ENCODE measurements at regions not wholly inside any gene's neighbourhood (a gene's known extent, or its start where the extent isn't known, plus 50 kb on each side); places are given as distances from the start of the nearest gene placed in this dataset.
A peak's percentile ranks its signal among the peaks of the same experiment; 100 is the strongest.

DNA sequence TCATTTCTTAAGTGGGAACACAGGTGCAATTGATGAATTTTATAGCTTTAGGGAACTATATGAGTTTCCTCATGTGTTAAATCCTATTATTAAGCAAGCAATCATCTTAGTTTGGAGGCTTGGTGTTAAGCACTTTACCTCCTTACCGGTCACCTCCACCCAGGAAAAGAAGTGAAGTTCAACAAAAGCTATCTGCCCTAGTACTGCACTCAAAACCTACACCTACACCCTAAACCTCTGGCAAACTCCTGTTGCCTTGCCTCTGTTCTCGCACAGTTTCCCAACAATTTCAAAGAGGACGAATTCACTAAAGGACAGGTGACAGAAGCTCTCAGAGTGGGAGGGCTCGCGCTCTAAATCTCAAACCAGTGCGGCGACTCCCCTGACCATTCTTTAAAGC, 85.7 kb upstream of the TENT5D start:
- Histone ChIP-seq H3K23ac (ENCODE audit: low read length in 2 of 2) (no peak overlapping the region), H4K91ac (ENCODE audit: low read length) (no peak overlapping the region), H2BK15ac (ENCODE audit: low read depth, poor library complexity, severe bottlenecking) (no peak overlapping the region), H4K8ac (ENCODE audit: low read length) (no peak overlapping the region), H3K4me2 (ENCODE audit: low read length, poor library complexity, severe bottlenecking) (peak overlapping the region; percentile 81), H3K14ac (ENCODE audit: low read length in 2 of 2) (no peak overlapping the region), H2AFZ (ENCODE audit: low read depth, low read length) (no peak overlapping the region), H3K27ac (ENCODE audit: low read length, poor library complexity, severe bottlenecking) (no peak overlapping the region), H2BK120ac (ENCODE audit: low read depth, low read length) (no peak overlapping the region), H3K9me3 (ENCODE audit: control insufficient read depth, low read length) (no peaks in the 10 kb centered on the region), H3K27me3 (ENCODE audit: control insufficient read depth in 1 of 2, insufficient read depth in 1 of 2, low read length in 2 of 2) (peaks cover 0 to 3% of the 10 kb centered on the region in 2 experiments), H3K4ac (ENCODE audit: low read depth in 1 of 2, low read length in 2 of 2) (no peak overlapping the region), H2BK5ac (ENCODE audit: low read depth, low read length, poor library complexity, severe bottlenecking) (no peak overlapping the region), H2AK5ac (ENCODE audit: low read length, severe bottlenecking) (no peak overlapping the region), H3K79me1 (replicated peaks; ENCODE audit: low read length, poor library complexity, severe bottlenecking) (peaks cover 4% of the 10 kb centered on the region), H2BK12ac (ENCODE audit: low read length in 2 of 2) (no peak overlapping the region), H3K36me3 (ENCODE audit: control insufficient read depth in 1 of 2, insufficient read depth in 2 of 2, low read depth in 1 of 2, low read length in 2 of 2) (no peaks in the 10 kb centered on the region), H3K18ac (ENCODE audit: low read depth in 1 of 2, low read length in 2 of 2) (no peak overlapping the region), H3K9ac (ENCODE audit: low read length) (peak overlapping the region; percentile 73), H3K4me3 (ENCODE audit: insufficient read depth in 1 of 2, low read depth in 1 of 2, low read length in 2 of 2) (peak overlapping the region; percentile 64 to 79), H3K4me1 (ENCODE audit: control insufficient read depth, insufficient read depth, low read depth, low read length) (no peaks in the 10 kb centered on the region)
- WGBS: 3% methylated on average over 7 of the region's 7 CpGs
- DNase-seq: no peak

GRCh38 chrX:80335062-80335830, 85.0 kb upstream of the TENT5D start:
- Histone ChIP-seq H3K23ac (ENCODE audit: low read length in 2 of 2) (no peak overlapping the region), H3K79me1 (replicated peaks; ENCODE audit: low read length, poor library complexity, severe bottlenecking) (peaks cover 4% of the 10 kb centered on the region), H3K27ac (ENCODE audit: low read length, poor library complexity, severe bottlenecking) (no peak overlapping the region), H2BK15ac (ENCODE audit: low read depth, poor library complexity, severe bottlenecking) (no peak overlapping the region), H2AFZ (ENCODE audit: low read depth, low read length) (peak overlapping the region; percentile 77), H4K8ac (ENCODE audit: low read length) (peak overlapping the region; percentile 89), H3K4me3 (ENCODE audit: insufficient read depth in 1 of 2, low read depth in 1 of 2, low read length in 2 of 2) (peak overlapping the region; percentile 64 to 79), H2AK5ac (ENCODE audit: low read length, severe bottlenecking) (no peak overlapping the region), H3K4me1 (ENCODE audit: control insufficient read depth, insufficient read depth, low read depth, low read length) (no peaks in the 10 kb centered on the region), H3K18ac (ENCODE audit: low read depth in 1 of 2, low read length in 2 of 2) (peak overlapping the region; percentile 52 to 79), H3K4ac (ENCODE audit: low read depth in 1 of 2, low read length in 2 of 2) (peak overlapping the region in 1 of 2 experiments; percentile 28), H3K4me2 (ENCODE audit: low read length, poor library complexity, severe bottlenecking) (peak overlapping the region; percentile 81), H2BK120ac (ENCODE audit: low read depth, low read length) (no peak overlapping the region), H3K27me3 (ENCODE audit: control insufficient read depth in 1 of 2, insufficient read depth in 1 of 2, low read length in 2 of 2) (peaks cover 0 to 3% of the 10 kb centered on the region in 2 experiments), H4K91ac (ENCODE audit: low read length) (no peak overlapping the region), H2BK5ac (ENCODE audit: low read depth, low read length, poor library complexity, severe bottlenecking) (no peak overlapping the region), H3K36me3 (ENCODE audit: control insufficient read depth in 1 of 2, insufficient read depth in 2 of 2, low read depth in 1 of 2, low read length in 2 of 2) (no peaks in the 10 kb centered on the region), H3K9me3 (ENCODE audit: control insufficient read depth, low read length) (no peaks in the 10 kb centered on the region), H3K14ac (ENCODE audit: low read length in 2 of 2) (no peak overlapping the region), H2BK12ac (ENCODE audit: low read length in 2 of 2) (peak overlapping the region in 1 of 2 experiments; percentile 39), H3K9ac (ENCODE audit: low read length) (peak overlapping the region; percentile 73)
- WGBS: 8% methylated on average over 13 of the region's 38 CpGs
- peak; percentile 43 for DNase-seq

GRCh38 chrX:80354966-80355465, 65.2 kb upstream of the TENT5D start:
- H4K8ac ChIP-seq (ENCODE audit: low read length): no peak overlapping the region

More at GRCh38 chrX:80354966-80355465, 65.2 kb upstream of the TENT5D start:
- H3K9me3 ChIP-seq (ENCODE audit: control insufficient read depth, low read length): no peaks in the 10 kb centered on the region
- H3K4me3 ChIP-seq (ENCODE audit: insufficient read depth in 1 of 2, low read depth in 1 of 2, low read length in 2 of 2): no peak overlapping the region
- no peak overlapping the region for H3K27ac ChIP-seq (ENCODE audit: low read length, poor library complexity, severe bottlenecking)
- H2BK12ac ChIP-seq (ENCODE audit: low read length in 2 of 2): no peak overlapping the region
- no peak overlapping the region for H2BK5ac ChIP-seq (ENCODE audit: low read depth, low read length, poor library complexity, severe bottlenecking)
- H3K36me3 ChIP-seq (ENCODE audit: control insufficient read depth in 1 of 2, insufficient read depth in 2 of 2, low read depth in 1 of 2, low read length in 2 of 2): no peaks in the 10 kb centered on the region
- H3K4ac ChIP-seq (ENCODE audit: low read depth in 1 of 2, low read length in 2 of 2): no peak overlapping the region
- no peak for DNase-seq
- H3K4me2 ChIP-seq (ENCODE audit: low read length, poor library complexity, severe bottlenecking): no peak overlapping the region
- no peaks in the 10 kb centered on the region for H3K4me1 ChIP-seq (ENCODE audit: control insufficient read depth, insufficient read depth, low read depth, low read length)
- no peak overlapping the region for H2AFZ ChIP-seq (ENCODE audit: low read depth, low read length)
- no peaks in the 10 kb centered on the region for H3K79me1 ChIP-seq (replicated peaks; ENCODE audit: low read length, poor library complexity, severe bottlenecking)
- H3K27me3 ChIP-seq (ENCODE audit: control insufficient read depth in 1 of 2, insufficient read depth in 1 of 2, low read length in 2 of 2): no peaks in the 10 kb centered on the region
- WGBS: 56% methylated on average over 4 of the region's 4 CpGs
- no peak overlapping the region for H2BK120ac ChIP-seq (ENCODE audit: low read depth, low read length)
- no peak overlapping the region for H2BK15ac ChIP-seq (ENCODE audit: low read depth, poor library complexity, severe bottlenecking)
- H3K9ac ChIP-seq (ENCODE audit: low read length): no peak overlapping the region
- no peak overlapping the region for H3K23ac ChIP-seq (ENCODE audit: low read length in 2 of 2)
- no peak overlapping the region for H3K14ac ChIP-seq (ENCODE audit: low read length in 2 of 2)
- H2AK5ac ChIP-seq (ENCODE audit: low read length, severe bottlenecking): no peak overlapping the region
- no peak overlapping the region for H4K91ac ChIP-seq (ENCODE audit: low read length)
- no peak overlapping the region for H3K18ac ChIP-seq (ENCODE audit: low read depth in 1 of 2, low read length in 2 of 2)
